22Rv1 (cell line): ENCODE measurements at regions not wholly inside any gene's neighbourhood (a gene's known extent, or its start where the extent isn't known, plus 50 kb on each side); places are given as distances from the start of the nearest gene placed in this dataset.

Experiments used
- ZFX ChIP-seq: fragments of 450-650 bp; IDR thresholded peaks from 2 replicates; pipeline ENCODE4 v1.6.1; 2017; ENCODE audit warnings: antibody characterized with exemption, borderline replicate concordance
- TF ChIP-seq, protein P1 (sequence below): fragments of 450-650 bp; IDR thresholded peaks from 2 replicates; pipeline ENCODE4 v1.5.1; 2017; ENCODE audit warnings: mild to moderate bottlenecking

DNA sequence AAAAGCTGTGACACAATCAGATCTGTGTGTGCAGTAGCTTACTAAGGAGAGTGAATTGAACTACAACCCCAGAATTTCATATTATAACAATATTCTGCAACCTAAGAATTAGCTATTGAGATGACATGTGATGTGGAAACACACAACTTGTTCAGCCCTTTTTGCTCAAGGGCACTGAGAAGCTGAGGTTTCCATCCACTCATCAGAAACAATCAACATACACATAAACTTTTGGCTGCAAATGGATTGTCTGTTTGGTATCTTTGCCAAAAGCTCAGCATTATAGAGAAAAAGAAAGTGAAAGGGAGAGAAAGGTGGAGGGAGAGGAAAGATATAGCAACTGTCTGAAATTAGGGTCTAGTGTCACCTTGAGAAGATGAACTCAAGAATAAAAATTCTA, 117.2 kb upstream of the KLF7 start:
- TF ChIP-seq, protein P1, sequence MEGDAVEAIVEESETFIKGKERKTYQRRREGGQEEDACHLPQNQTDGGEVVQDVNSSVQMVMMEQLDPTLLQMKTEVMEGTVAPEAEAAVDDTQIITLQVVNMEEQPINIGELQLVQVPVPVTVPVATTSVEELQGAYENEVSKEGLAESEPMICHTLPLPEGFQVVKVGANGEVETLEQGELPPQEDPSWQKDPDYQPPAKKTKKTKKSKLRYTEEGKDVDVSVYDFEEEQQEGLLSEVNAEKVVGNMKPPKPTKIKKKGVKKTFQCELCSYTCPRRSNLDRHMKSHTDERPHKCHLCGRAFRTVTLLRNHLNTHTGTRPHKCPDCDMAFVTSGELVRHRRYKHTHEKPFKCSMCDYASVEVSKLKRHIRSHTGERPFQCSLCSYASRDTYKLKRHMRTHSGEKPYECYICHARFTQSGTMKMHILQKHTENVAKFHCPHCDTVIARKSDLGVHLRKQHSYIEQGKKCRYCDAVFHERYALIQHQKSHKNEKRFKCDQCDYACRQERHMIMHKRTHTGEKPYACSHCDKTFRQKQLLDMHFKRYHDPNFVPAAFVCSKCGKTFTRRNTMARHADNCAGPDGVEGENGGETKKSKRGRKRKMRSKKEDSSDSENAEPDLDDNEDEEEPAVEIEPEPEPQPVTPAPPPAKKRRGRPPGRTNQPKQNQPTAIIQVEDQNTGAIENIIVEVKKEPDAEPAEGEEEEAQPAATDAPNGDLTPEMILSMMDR: no peak
- TF ChIP-seq ZFX: no peak
